Type B pancreatic cell (in vitro differentiated cells): ENCODE measurements at regions not wholly inside any gene's neighbourhood (a gene's known extent, or its start where the extent isn't known, plus 50 kb on each side); places are given as distances from the start of the nearest gene placed in this dataset.

ENCODE experiments used
- DNase-seq: peaks from one replicate; pipeline ENCODE4 v3.0.0; 2021; ENCODE audit warnings: mixed read lengths; ENCODE audit not compliant: unreplicated experiment; ENCODE audit errors: extremely low spot score
- H3K27ac Mint-ChIP-seq: 2 replicates; pipeline ENCODE4 v1.8.0; 2021; ENCODE audit warnings: mild to moderate bottlenecking, mixed read lengths
- H3K27me3 Mint-ChIP-seq: 2 replicates; pipeline ENCODE4 v1.8.0; 2021; ENCODE audit warnings: mixed read lengths
- H3K36me3 Mint-ChIP-seq: 2 replicates; pipeline ENCODE4 v1.8.0; 2021; ENCODE audit warnings: mixed read lengths
- H3K4me1 Mint-ChIP-seq: one replicate; pipeline ENCODE4 v1.8.0; 2021; ENCODE audit warnings: mixed read lengths; ENCODE audit not compliant: unreplicated experiment
- H3K4me3 Mint-ChIP-seq: 2 replicates; pipeline ENCODE4 v1.8.0; 2021; ENCODE audit warnings: mild to moderate bottlenecking, mixed read lengths
- H3K9me3 Mint-ChIP-seq: 2 replicates; pipeline ENCODE4 v1.8.0; 2021; ENCODE audit warnings: mixed read lengths
- CTCF ChIP-seq: fragments of 200-600 bp; sonication (generic); conservative IDR thresholded peaks from 2 replicates; pipeline ENCODE4 v1.5.0; 2021; ENCODE audit warnings: antibody characterized with exemption, mild to moderate bottlenecking

GRCh38 chr7:51685794-51686193 lies 369.2 kb upstream of the COBL start:
- Mint-ChIP-seq H3K27ac (no peak overlapping the region), H3K9me3 (no peaks in the 10 kb centered on the region), H3K4me1 (no peaks in the 10 kb centered on the region), H3K36me3 (no peaks in the 10 kb centered on the region), H3K4me3 (no peak overlapping the region), H3K27me3 (no peaks in the 10 kb centered on the region)
- no peak for TF ChIP-seq CTCF
- DNase-seq: no peak

- H3K9me3 Mint-ChIP-seq: no peaks in the 10 kb centered on the region
- no peak for TF ChIP-seq CTCF
- no peak for DNase-seq
- H3K27ac Mint-ChIP-seq: no peak overlapping the region
- H3K36me3 Mint-ChIP-seq: no peaks in the 10 kb centered on the region
- peaks cover 8% of the 10 kb centered on the region for H3K27me3 Mint-ChIP-seq
- no peaks in the 10 kb centered on the region for H3K4me1 Mint-ChIP-seq
- H3K4me3 Mint-ChIP-seq: no peak overlapping the region
These were observed 364.2 kb upstream of the COBL start for GRCh38 chr7:51680594-51681399.

- Mint-ChIP-seq H3K27me3 (peaks cover 8% of the 10 kb centered on the region), H3K36me3 (no peaks in the 10 kb centered on the region), H3K27ac (no peak overlapping the region), H3K4me1 (no peaks in the 10 kb centered on the region), H3K9me3 (no peaks in the 10 kb centered on the region), H3K4me3 (no peak overlapping the region)
- TF ChIP-seq CTCF: no peak
- no peak for DNase-seq
These were observed 362.7 kb upstream of the COBL start for GRCh38 chr7:51679358-51679757.

GRCh38 chr7:51666751-51667150 lies 350.1 kb upstream of the COBL start:
- Mint-ChIP-seq H3K27ac (no peak overlapping the region), H3K9me3 (no peaks in the 10 kb centered on the region), H3K4me3 (no peak overlapping the region), H3K27me3 (peaks cover 6% of the 10 kb centered on the region), H3K4me1 (no peaks in the 10 kb centered on the region), H3K36me3 (no peaks in the 10 kb centered on the region)
- no peak for DNase-seq
- no peak for TF ChIP-seq CTCF

GRCh38 chr7:51666266-51666665 lies 349.7 kb upstream of the COBL start:
- H3K4me3 Mint-ChIP-seq: no peak overlapping the region
- DNase-seq: no peak
- no peaks in the 10 kb centered on the region for H3K36me3 Mint-ChIP-seq
- no peaks in the 10 kb centered on the region for H3K4me1 Mint-ChIP-seq
- TF ChIP-seq CTCF: no peak
- peaks cover 6% of the 10 kb centered on the region for H3K27me3 Mint-ChIP-seq
- no peak overlapping the region for H3K27ac Mint-ChIP-seq
- H3K9me3 Mint-ChIP-seq: no peaks in the 10 kb centered on the region
